ENCODE measurements at regions not wholly inside any gene's neighbourhood (a gene's known extent, or its start where the extent isn't known, plus 50 kb on each side); places are given as distances from the start of the nearest gene placed in this dataset.

DNA sequence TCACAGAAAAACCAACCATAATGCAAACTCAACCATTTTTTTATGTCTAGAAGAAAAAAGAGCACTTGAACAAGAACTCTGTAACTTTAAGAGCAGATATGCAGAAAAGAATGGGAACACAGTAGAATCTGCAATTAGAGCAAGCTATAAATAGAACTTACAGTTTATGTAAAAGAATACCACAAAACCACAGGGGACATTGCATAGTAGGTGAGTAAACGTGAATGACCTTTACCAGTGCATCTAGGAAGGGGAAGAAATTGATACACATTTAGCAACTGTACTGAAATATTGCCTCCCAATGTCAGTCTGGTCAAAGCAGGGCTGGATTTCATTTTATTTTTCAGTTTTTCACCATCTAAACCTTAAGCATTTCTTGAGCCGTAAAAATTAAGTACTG lies 242.2 kb upstream of the EDNRB start:
- Mint-ChIP-seq H3K4me3 (no peak overlapping the region), H3K9me3 (peaks cover 9% of the 10 kb centered on the region), H3K36me3 (ENCODE audit: low read depth) (no peaks in the 10 kb centered on the region), H3K4me1 (ENCODE audit: low read depth) (peaks cover 5% of the 10 kb centered on the region), H3K27me3 (no peaks in the 10 kb centered on the region), H3K27ac (no peak overlapping the region)
- intact Hi-C loops (cut with micrococcal nuclease) = no loop called here

DNA sequence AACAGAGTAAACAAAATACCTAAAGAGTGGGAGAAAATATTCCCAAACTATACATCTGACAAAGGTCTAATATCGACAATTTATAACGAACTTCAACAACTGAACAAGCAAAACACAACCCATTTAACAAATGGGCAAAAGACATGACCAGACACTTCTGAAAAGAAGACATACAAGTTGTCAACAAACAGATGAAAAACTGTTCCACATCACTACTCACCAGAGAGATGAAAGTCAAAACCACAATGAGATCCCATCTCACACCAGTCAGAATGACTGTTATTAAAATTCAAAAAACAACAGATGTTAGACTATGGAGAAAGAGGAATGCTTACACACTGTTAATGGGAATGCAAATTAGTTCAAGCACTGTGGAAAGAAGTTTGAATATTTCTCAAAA lies 233.8 kb upstream of the EDNRB start:
- intact Hi-C loops (cut with micrococcal nuclease) = no loop called here
- H3K36me3 Mint-ChIP-seq (ENCODE audit: low read depth) = no peaks in the 10 kb centered on the region
- H3K4me1 Mint-ChIP-seq (ENCODE audit: low read depth) = no peaks in the 10 kb centered on the region
- no peak overlapping the region for H3K4me3 Mint-ChIP-seq
- peaks cover 18% of the 10 kb centered on the region for H3K9me3 Mint-ChIP-seq
- H3K27me3 Mint-ChIP-seq = no peaks in the 10 kb centered on the region
- no peak overlapping the region for H3K27ac Mint-ChIP-seq

DNA sequence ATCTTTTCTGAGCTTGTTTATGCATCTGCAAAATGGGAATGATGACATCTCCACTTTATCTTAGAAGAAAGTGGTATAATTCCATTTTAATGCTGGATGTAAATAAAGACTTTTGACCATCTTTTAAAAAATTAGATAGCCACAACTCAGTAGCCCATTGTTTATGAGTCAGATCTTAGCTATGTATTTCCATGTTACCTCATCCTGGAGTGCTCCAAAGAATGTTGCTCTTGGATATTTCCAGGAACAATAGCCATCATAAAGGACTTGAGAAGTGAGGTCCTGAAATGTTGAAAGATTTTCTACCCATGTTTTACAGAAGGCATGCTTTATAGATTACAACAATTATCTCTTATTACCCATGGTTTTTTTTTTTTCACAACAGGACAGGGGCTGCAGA lies 229.3 kb upstream of the EDNRB start:
- no peaks in the 10 kb centered on the region for H3K27me3 Mint-ChIP-seq
- intact Hi-C loops (cut with micrococcal nuclease) = no loop called here
- H3K4me3 Mint-ChIP-seq = no peak overlapping the region
- no peaks in the 10 kb centered on the region for H3K4me1 Mint-ChIP-seq (ENCODE audit: low read depth)
- H3K36me3 Mint-ChIP-seq (ENCODE audit: low read depth) = no peaks in the 10 kb centered on the region
- peaks cover 4% of the 10 kb centered on the region for H3K9me3 Mint-ChIP-seq
- no peak overlapping the region for H3K27ac Mint-ChIP-seq

DNA sequence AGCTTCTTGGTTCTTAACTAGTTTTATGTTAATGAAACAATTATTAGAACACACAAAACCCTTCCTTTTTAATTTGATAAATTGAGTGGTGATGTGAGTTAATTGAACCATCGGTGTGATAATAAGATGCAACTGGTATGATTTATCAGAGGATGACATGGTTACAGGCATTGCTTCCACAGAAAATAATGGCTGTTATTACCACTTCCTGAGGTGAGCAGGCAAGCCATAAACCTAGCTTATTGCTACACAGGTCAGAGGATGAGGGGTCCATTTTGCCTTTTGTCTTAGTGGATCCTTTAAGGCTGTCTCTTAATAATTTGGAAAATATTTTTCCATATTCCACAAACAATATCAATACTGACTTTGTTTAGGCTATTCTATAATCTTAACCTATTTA lies 226.6 kb upstream of the EDNRB start:
- Mint-ChIP-seq H3K36me3 (ENCODE audit: low read depth) (no peaks in the 10 kb centered on the region), H3K9me3 (no peaks in the 10 kb centered on the region), H3K27me3 (no peaks in the 10 kb centered on the region), H3K4me3 (no peak overlapping the region), H3K4me1 (ENCODE audit: low read depth) (no peaks in the 10 kb centered on the region), H3K27ac (no peak overlapping the region)
- intact Hi-C loops (cut with micrococcal nuclease) = no loop called here

DNA sequence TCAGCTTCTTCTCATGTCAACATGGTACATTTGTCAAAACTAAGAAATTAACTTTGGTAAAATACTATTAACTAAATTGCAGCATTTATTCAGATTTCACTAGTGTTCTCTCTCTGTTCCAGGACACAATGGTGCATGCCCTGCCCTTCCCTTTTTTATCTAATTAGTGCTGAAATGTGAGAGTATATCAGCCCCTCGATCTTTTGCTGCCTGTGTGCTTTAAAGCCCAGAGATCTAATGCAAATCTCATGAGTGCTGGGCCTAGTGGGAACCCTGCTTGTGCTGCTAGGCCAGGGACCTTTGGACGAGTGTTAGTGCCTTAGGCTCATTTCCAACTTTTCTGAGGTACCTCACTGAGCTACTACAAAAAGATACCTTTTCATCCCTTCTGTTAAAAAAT lies 221.1 kb upstream of the EDNRB start:
- Mint-ChIP-seq H3K36me3 (ENCODE audit: low read depth) (no peaks in the 10 kb centered on the region), H3K27ac (no peak overlapping the region), H3K9me3 (no peaks in the 10 kb centered on the region), H3K27me3 (no peaks in the 10 kb centered on the region), H3K4me3 (no peak overlapping the region), H3K4me1 (ENCODE audit: low read depth) (peaks cover 6% of the 10 kb centered on the region)
- intact Hi-C loops (cut with micrococcal nuclease) = loop anchor here (2.0 to 5.0 kb wide), 2 partner anchors 1108 to 1401 kb away; no protein-coding TSS in a partner anchor

DNA sequence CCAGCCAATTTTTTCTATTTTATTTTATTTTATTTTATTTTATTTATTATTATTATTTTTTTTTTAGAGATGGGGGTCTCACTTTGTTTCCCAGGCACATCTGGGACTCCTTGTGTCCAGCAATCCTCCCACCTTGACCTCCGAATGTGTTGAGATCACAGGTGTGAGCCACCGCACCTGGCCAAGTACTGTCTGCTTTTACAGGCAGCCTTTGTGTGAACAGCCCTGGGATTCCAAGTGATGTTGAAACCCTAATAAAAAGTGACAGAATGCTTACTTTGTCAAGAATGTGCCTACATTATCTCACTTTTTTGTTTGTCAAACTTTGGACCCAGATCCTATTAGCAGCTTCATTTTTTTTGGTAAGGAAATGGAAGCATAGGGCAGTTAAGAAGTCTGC lies 220.1 kb upstream of the EDNRB start:
- Mint-ChIP-seq H3K36me3 (ENCODE audit: low read depth) (no peaks in the 10 kb centered on the region), H3K4me1 (ENCODE audit: low read depth) (peaks cover 6% of the 10 kb centered on the region), H3K27ac (no peak overlapping the region), H3K27me3 (no peaks in the 10 kb centered on the region), H3K4me3 (no peak overlapping the region), H3K9me3 (no peaks in the 10 kb centered on the region)
- intact Hi-C loops (cut with micrococcal nuclease) = loop anchor here (2.0 to 5.0 kb wide), 2 partner anchors 1109 to 1402 kb away; no protein-coding TSS in a partner anchor

DNA sequence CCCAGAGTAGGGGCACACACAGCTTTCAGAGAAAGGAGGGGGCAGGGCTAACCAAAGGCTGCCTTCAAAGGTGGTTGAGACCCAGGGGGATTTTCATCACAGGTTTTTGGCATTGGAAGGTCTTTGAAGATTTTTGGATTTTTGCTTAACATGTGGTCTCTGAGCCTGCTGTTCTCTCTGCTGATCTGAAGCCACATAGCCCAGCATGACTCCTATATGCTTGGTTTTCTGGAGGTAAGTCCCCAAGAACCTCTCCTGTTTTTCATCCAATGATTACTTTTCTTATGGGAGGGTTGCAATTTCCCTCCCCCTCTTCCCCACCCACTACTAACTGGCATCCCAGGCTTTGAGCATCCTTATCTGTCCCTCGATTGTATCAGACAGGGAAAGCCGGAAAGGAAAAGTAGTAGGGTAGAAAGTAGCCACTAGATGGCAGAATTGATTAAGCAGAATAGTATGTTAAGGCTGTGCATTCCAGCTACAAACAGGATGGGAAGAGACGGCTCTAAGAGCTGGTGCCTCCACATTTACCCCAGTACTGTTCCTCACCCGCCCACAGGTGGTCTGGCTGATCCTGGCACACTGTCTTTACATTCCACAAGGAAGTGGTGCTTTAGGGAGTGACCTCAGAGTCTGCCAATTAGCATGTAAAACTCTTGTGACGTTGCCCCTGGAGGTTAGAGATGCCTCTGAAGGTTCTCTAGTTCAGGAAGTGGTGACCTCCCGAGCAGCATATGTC lies 218.9 kb upstream of the EDNRB start:
- intact Hi-C loops (cut with micrococcal nuclease) = loop anchor here (1.0 to 5.0 kb wide), 3 partner anchors 841 to 1403 kb away; no protein-coding TSS in a partner anchor
- H3K4me1 Mint-ChIP-seq (ENCODE audit: low read depth) = peaks cover 6% of the 10 kb centered on the region
- H3K27ac Mint-ChIP-seq = no peak overlapping the region
- H3K27me3 Mint-ChIP-seq = no peaks in the 10 kb centered on the region
- no peaks in the 10 kb centered on the region for H3K36me3 Mint-ChIP-seq (ENCODE audit: low read depth)
- H3K9me3 Mint-ChIP-seq = no peaks in the 10 kb centered on the region
- H3K4me3 Mint-ChIP-seq = peak overlapping the region; percentile 37

DNA sequence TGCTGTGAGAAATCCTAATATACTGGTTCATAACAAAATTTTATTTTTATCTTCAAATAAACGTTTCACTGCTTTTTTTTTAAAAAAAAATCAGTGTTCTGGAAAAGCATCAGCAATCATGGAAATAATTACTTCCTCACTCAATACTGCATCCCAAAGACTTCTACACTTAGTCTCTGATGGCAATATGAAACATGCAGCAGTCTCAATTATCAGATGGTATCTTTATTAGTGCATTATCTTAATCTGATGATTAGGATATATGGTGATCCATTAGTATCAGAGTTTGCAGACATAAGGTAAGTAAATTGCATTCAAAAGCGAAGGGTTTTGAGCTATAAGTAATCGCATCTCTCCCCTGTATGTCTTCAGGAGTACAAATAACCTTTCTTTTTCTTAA lies 218.3 kb upstream of the EDNRB start:
- no peaks in the 10 kb centered on the region for H3K36me3 Mint-ChIP-seq (ENCODE audit: low read depth)
- H3K4me3 Mint-ChIP-seq = no peak overlapping the region
- no peak overlapping the region for H3K27ac Mint-ChIP-seq
- no peaks in the 10 kb centered on the region for H3K27me3 Mint-ChIP-seq
- peaks cover 6% of the 10 kb centered on the region for H3K4me1 Mint-ChIP-seq (ENCODE audit: low read depth)
- intact Hi-C loops (cut with micrococcal nuclease) = loop anchor here (1.0 to 5.0 kb wide), 2 partner anchors 841 to 1110 kb away; no protein-coding TSS in a partner anchor
- no peaks in the 10 kb centered on the region for H3K9me3 Mint-ChIP-seq

DNA sequence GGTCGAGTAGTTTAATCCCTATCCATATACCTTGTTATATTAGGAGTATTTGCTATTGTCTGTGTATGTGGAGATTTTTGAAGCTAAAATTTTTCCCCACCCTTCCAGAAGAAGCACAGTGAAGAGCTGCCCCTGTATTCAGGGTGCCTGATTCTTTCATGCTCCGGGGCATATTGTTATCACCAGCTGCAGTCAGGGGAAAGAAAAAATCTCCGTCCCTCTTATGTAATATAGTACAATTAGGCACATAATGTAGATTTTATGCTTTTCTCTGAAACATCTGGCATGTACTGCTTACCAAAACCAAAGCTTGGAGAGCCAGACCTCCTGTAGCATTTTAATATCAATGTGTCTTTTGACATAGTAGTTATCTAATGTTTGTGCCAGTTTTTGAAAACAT lies 214.9 kb upstream of the EDNRB start:
- Mint-ChIP-seq H3K4me1 (ENCODE audit: low read depth) (peaks cover 6% of the 10 kb centered on the region), H3K36me3 (ENCODE audit: low read depth) (no peaks in the 10 kb centered on the region), H3K9me3 (no peaks in the 10 kb centered on the region), H3K27me3 (peaks cover 2% of the 10 kb centered on the region), H3K4me3 (no peak overlapping the region), H3K27ac (no peak overlapping the region)
- intact Hi-C loops (cut with micrococcal nuclease) = no loop called here

DNA sequence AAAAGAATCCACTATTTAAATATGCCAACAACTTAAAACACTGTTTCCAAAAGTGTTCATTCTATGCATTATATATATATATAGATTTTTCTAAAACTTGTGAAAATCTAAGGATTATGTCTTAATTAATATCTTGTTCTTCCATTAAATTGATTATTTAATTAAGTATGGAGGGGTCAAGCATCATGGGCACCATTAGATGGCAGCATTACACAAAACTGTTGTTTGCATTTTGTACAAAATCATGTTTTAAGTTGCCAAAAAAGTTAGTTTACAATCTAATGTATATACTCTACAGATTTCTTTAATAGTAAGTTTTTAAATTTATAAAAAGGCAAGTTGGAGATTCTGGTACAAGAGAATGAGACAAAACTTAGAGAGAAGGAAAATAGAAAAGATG lies 213.2 kb upstream of the EDNRB start:
- Mint-ChIP-seq H3K4me3 (no peak overlapping the region), H3K36me3 (ENCODE audit: low read depth) (no peaks in the 10 kb centered on the region), H3K27ac (no peak overlapping the region), H3K4me1 (ENCODE audit: low read depth) (no peaks in the 10 kb centered on the region), H3K9me3 (no peaks in the 10 kb centered on the region), H3K27me3 (peaks cover 2% of the 10 kb centered on the region)
- intact Hi-C loops (cut with micrococcal nuclease) = no loop called here

DNA sequence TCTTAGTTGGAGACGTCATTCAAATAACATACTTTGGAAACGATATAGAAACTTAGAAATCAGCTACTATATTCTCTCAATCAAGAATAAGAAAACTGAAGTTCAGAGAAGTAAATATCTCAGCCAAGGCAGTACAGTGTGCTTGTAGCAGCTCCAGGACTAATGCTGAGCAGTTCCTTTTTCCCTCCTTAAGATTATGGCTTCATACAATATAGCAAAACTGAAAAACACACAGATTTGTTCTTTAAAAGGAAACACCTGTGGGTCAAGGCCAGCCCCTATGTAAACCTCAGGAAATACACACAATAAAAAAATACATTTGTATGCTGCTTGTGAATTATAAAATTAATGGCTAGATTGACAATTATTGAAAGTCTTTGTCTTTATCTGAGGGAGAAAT lies 212.7 kb upstream of the EDNRB start:
- Mint-ChIP-seq H3K9me3 (no peaks in the 10 kb centered on the region), H3K27me3 (peaks cover 2% of the 10 kb centered on the region), H3K36me3 (ENCODE audit: low read depth) (no peaks in the 10 kb centered on the region), H3K4me3 (no peak overlapping the region), H3K27ac (no peak overlapping the region), H3K4me1 (ENCODE audit: low read depth) (no peaks in the 10 kb centered on the region)
- intact Hi-C loops (cut with micrococcal nuclease) = no loop called here

DNA sequence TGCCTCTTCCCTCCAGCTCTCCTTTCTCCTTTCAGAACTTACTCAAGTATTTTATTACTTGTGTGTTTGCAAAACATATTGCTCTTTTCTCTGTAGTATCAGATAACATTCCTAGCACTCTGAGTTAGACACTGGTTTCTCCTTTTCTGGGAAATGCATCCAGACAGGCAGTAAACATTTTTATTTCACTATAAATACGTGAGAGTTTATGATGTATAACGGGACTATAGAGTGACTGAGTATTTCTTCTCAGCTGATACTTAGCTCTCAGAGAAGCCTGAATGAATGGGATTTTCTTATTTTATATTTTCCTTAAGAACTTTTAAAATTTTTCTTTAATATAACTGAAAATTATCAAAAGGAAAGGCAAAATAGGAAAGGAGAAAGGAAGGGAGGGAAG lies 211.2 kb upstream of the EDNRB start:
- Mint-ChIP-seq H3K9me3 (no peaks in the 10 kb centered on the region), H3K27me3 (peaks cover 2% of the 10 kb centered on the region), H3K27ac (no peak overlapping the region), H3K4me1 (ENCODE audit: low read depth) (no peaks in the 10 kb centered on the region), H3K4me3 (no peak overlapping the region), H3K36me3 (ENCODE audit: low read depth) (no peaks in the 10 kb centered on the region)
- intact Hi-C loops (cut with micrococcal nuclease) = no loop called here

DNA sequence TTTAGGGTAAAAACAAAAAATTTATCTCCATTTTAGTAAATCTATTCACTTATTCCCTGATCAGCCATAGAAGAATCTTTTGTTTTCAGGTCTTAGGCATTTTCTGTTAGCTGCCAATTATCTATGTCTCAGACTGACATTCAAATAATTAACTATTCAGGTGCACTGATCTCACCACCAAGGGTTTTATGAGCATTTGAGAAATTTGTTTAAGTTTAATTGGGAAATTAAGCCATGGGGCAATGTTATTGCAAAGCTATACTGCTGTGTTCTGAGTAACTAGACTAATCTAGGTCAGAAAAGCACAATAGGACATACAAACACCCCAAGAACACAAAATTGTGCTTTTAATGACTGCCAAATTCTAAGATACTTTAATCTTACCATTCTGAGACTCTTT lies 210.7 kb upstream of the EDNRB start:
- no peak overlapping the region for H3K27ac Mint-ChIP-seq
- no peaks in the 10 kb centered on the region for H3K4me1 Mint-ChIP-seq (ENCODE audit: low read depth)
- no peak overlapping the region for H3K4me3 Mint-ChIP-seq
- intact Hi-C loops (cut with micrococcal nuclease) = no loop called here
- H3K9me3 Mint-ChIP-seq = no peaks in the 10 kb centered on the region
- H3K36me3 Mint-ChIP-seq (ENCODE audit: low read depth) = no peaks in the 10 kb centered on the region
- H3K27me3 Mint-ChIP-seq = peaks cover 2% of the 10 kb centered on the region

DNA sequence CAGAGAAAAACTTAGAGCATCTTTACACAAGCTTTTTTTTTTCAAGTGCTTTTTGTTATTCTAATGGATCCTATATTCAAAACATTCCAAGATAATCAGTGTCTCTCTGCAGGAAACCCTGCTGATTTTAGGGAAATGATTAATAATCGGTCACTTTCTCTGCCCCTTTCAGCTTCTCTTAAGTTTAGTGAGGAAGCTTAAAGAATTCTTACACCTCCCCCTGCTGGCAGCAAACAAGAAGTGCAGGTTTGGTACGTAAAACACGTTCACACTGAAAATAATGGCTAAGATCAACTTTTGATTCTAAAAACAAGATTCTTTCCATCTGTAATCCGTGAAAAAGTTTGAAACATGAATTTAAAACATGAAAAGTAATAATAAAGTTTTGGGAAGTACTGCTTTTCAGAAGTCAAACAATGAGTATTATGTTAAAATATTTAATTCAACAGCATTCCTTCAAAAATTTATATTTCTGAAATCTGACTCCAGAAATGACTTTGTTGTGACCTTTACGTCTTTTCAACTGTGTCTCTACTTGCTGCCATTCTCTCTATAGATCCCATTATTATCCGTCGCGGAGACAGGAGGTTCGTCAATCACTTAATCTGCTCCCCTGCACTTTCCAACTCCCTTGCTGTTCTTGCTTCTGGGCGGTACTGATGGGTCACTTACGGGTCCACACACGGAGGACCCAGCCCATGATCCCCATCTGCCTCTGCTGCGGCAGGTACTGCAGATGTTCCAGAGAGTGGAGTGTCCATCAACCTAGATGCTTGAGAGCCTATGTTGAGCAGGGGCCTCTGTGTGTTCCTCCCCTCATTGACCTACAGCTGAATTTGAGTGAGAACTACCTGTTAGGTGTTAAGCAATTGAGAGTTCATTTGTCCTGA lies 203.1 kb upstream of the EDNRB start:
- H3K4me3 Mint-ChIP-seq = no peak overlapping the region
- H3K9me3 Mint-ChIP-seq = peaks cover 23% of the 10 kb centered on the region
- H3K4me1 Mint-ChIP-seq (ENCODE audit: low read depth) = peaks cover 15% of the 10 kb centered on the region
- H3K27me3 Mint-ChIP-seq = no peaks in the 10 kb centered on the region
- H3K36me3 Mint-ChIP-seq (ENCODE audit: low read depth) = peaks cover 3% of the 10 kb centered on the region
- no peak overlapping the region for H3K27ac Mint-ChIP-seq
- intact Hi-C loops (cut with micrococcal nuclease) = loop anchor here (1.0 kb wide), 1 partner anchor 342 kb away; no protein-coding TSS in a partner anchor
